ENCODE measurements at regions not wholly inside any gene's neighbourhood (a gene's known extent, or its start where the extent isn't known, plus 50 kb on each side); places are given as distances from the start of the nearest gene placed in this dataset.
A peak's percentile ranks its signal among the peaks of the same experiment; 100 is the strongest.
"Not testable (repeated sequence)": the region's sequence is repeated elsewhere in the genome, so short reads cannot be mapped to it uniquely, and the experiment has no call there.

- TF ChIP-seq CTCF (IDR thresholded peaks at IDR 0.05) = no peak
Observed at GRCh38 chr3:160094562-160094961, 105.9 kb downstream of the IL12A start.

GRCh38 chr3:160097478-160097877 lies 108.8 kb downstream of the IL12A start:
- H3K27ac ChIP-seq = no peak overlapping the region
- TF ChIP-seq CTCF (IDR thresholded peaks at IDR 0.05) = no peak

More at GRCh38 chr3:160094562-160094961, 105.9 kb downstream of the IL12A start:
- no peak overlapping the region for H3K27ac ChIP-seq
- H3K4me3 ChIP-seq = no peak overlapping the region
- peak; percentile 3 for DNase-seq (ENCODE audit: low spot score)

GRCh38 chr3:160098261-160098908 lies 109.8 kb downstream of the IL12A start:
- Histone ChIP-seq H3K4me3 (no peak overlapping the region), H3K27ac (no peak overlapping the region)
- DNase-seq (ENCODE audit: low spot score) = peak; percentile 21
- TF ChIP-seq CTCF (IDR thresholded peaks at IDR 0.05) = no peak

More at GRCh38 chr3:160097478-160097877, 108.8 kb downstream of the IL12A start:
- H3K4me3 ChIP-seq = no peak overlapping the region
- peak; percentile 64 for DNase-seq (ENCODE audit: low spot score)

- DNase-seq (ENCODE audit: low spot score) = no peak
- Histone ChIP-seq H3K27ac (no peak overlapping the region), H3K4me3 (no peak overlapping the region)
- TF ChIP-seq CTCF (IDR thresholded peaks at IDR 0.05) = no peak
Observed at GRCh38 chr3:160098926-160099626, 110.4 kb downstream of the IL12A start.

- peak; percentile 19 for DNase-seq (ENCODE audit: low spot score)
- Histone ChIP-seq H3K27ac (no peak overlapping the region), H3K4me3 (no peak overlapping the region)
- no peak for TF ChIP-seq CTCF (IDR thresholded peaks at IDR 0.05)
Observed at GRCh38 chr3:160099834-160100233, 111.2 kb downstream of the IL12A start.

- DNase-seq (ENCODE audit: low spot score) = peak; percentile 17
- TF ChIP-seq CTCF (IDR thresholded peaks at IDR 0.05) = no peak
- no peak overlapping the region for H3K27ac ChIP-seq
Observed at GRCh38 chr3:160100610-160101009, 112.0 kb downstream of the IL12A start.

GRCh38 chr3:160102001-160102400 lies 113.4 kb downstream of the IL12A start:
- peak; percentile 24 for DNase-seq (ENCODE audit: low spot score)
- H3K27ac ChIP-seq, H3K4me3 ChIP-seq: not testable (repeated sequence)

More at GRCh38 chr3:160100610-160101009, 112.0 kb downstream of the IL12A start:
- no peak overlapping the region for H3K4me3 ChIP-seq
